ENCODE measurements at regions not wholly inside any gene's neighbourhood (a gene's known extent, or its start where the extent isn't known, plus 50 kb on each side); places are given as distances from the start of the nearest gene placed in this dataset.

GRCh38 chr13:39108783-39109182 lies 70.5 kb downstream of the NHLRC3 start:
- no peak for TF ChIP-seq CTCF (IDR thresholded peaks at IDR 0.05; ENCODE audit: low read depth, low read length)
- no peak for TF ChIP-seq EZH2phosphoT487 (IDR thresholded peaks at IDR 0.05; ENCODE audit: low read depth)
